ENCODE measurements at regions not wholly inside any gene's neighbourhood (a gene's known extent, or its start where the extent isn't known, plus 50 kb on each side); places are given as distances from the start of the nearest gene placed in this dataset.

- TF ChIP-seq CTCF (conservative IDR thresholded peaks at IDR 0.05; ENCODE audit: low read depth, low read length) (no peak), EZH2 (IDR thresholded peaks at IDR 0.05; ENCODE audit: borderline replicate concordance, low read depth, low read length, poor library complexity, severe bottlenecking) (no peak)
Observed at GRCh38 chr1:83581747-83582146, 417.2 kb downstream of the TTLL7 start.

Data from A673 (cell line).